ENCODE measurements at regions not wholly inside any gene's neighbourhood (a gene's known extent, or its start where the extent isn't known, plus 50 kb on each side); places are given as distances from the start of the nearest gene placed in this dataset.

- TF ChIP-seq CTCF (IDR thresholded peaks at IDR 0.05) (no peak), EP300 (IDR thresholded peaks at IDR 0.05) (no peak)
These were observed 57.5 kb upstream of the NPAS1 start for GRCh38 chr19:46962030-46962570.
